Bronchial epithelial cell (primary cell): ENCODE measurements at regions not wholly inside any gene's neighbourhood (a gene's known extent, or its start where the extent isn't known, plus 50 kb on each side); places are given as distances from the start of the nearest gene placed in this dataset.
A peak's percentile ranks its signal among the peaks of the same experiment; 100 is the strongest.

Experiments used
- DNase-seq: peaks from one replicate; pipeline ENCODE4 v3.0.0-alpha.2; 2010; ENCODE audit warnings: low read depth
- FAIRE-seq: peaks from 2 replicates; lab custom pipeline; 2011; peaks lifted over from hg19 to GRCh38; lab: Jason Lieb, UNC
- H3K27me3 ChIP-seq: 2 replicates; pipeline ENCODE4 v1.5.1; 2011; ENCODE audit warnings: low read length; ENCODE audit not compliant: control insufficient read depth, insufficient read depth
- H3K36me3 ChIP-seq: 2 replicates; pipeline ENCODE4 v1.5.1; 2011; ENCODE audit warnings: low read length; ENCODE audit not compliant: control insufficient read depth, insufficient read depth
- H3K4me3 ChIP-seq: 2 replicates; pipeline ENCODE4 v1.5.1; 2011; ENCODE audit warnings: mild to moderate bottlenecking, low read depth, low read length, control low read depth
- TF ChIP-seq, protein P1 (sequence below): IDR thresholded peaks from 2 replicates; pipeline ENCODE4 v1.5.1; 2011; ENCODE audit warnings: mild to moderate bottlenecking, moderate library complexity, low read length, control low read depth, inconsistent platforms; ENCODE audit not compliant: insufficient read depth, severe bottlenecking

DNA sequence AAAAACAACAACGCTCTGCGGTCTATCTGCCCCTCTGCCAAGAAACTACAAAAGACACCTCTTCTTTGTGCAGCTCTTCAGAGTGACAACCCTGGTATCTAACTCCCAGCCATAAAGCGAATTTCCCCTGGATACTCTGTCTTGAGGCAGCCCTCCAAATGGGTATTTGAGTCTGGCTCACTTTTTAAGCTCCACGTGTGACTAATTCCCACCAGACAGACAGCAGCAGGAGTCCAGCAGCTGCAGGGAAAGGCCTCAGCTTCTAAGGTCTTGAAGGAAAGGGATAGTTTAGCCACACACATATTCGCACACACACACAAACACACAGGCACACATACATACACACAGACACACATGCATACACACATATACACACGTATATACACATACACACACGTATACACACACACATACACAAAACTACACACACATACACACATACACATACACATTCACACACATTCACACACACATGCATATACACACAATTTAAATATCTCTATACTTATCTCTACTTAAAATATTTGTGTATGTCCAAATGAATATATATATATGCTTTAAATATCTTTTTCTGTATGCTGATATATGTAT lies 188.8 kb downstream of the TSHZ3 start:
- DNase-seq (no peak), FAIRE-seq (peak; percentile 94)
- Histone ChIP-seq H3K4me3 (no peak overlapping the region), H3K27me3 (no peaks in the 10 kb centered on the region), H3K36me3 (no peaks in the 10 kb centered on the region)
- TF ChIP-seq, protein P1, sequence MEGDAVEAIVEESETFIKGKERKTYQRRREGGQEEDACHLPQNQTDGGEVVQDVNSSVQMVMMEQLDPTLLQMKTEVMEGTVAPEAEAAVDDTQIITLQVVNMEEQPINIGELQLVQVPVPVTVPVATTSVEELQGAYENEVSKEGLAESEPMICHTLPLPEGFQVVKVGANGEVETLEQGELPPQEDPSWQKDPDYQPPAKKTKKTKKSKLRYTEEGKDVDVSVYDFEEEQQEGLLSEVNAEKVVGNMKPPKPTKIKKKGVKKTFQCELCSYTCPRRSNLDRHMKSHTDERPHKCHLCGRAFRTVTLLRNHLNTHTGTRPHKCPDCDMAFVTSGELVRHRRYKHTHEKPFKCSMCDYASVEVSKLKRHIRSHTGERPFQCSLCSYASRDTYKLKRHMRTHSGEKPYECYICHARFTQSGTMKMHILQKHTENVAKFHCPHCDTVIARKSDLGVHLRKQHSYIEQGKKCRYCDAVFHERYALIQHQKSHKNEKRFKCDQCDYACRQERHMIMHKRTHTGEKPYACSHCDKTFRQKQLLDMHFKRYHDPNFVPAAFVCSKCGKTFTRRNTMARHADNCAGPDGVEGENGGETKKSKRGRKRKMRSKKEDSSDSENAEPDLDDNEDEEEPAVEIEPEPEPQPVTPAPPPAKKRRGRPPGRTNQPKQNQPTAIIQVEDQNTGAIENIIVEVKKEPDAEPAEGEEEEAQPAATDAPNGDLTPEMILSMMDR, result no peak

DNA sequence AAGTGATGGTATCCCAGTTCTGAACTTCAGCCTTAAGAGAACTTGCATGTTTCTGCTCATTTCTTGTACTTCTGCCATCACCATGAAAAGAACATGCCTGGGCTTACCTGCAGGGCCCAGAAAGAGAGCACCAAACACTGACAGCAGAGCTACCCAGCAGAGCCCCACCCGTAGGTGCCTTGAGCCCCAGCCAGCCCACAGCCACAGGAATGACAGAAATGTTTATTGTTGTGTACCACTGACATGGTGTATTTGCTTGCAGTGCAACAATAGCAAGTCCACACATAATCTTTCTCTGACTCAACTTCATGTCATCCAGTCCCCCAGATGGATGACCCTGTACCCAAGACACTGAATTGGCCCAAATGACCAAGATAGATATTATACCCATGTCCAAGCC lies 195.2 kb downstream of the TSHZ3 start:
- no peaks in the 10 kb centered on the region for H3K36me3 ChIP-seq
- H3K27me3 ChIP-seq, result no peaks in the 10 kb centered on the region
- FAIRE-seq (peak; percentile 98), DNase-seq (peak; percentile 99)
- TF ChIP-seq, protein P1, result no peak
- no peak overlapping the region for H3K4me3 ChIP-seq

DNA sequence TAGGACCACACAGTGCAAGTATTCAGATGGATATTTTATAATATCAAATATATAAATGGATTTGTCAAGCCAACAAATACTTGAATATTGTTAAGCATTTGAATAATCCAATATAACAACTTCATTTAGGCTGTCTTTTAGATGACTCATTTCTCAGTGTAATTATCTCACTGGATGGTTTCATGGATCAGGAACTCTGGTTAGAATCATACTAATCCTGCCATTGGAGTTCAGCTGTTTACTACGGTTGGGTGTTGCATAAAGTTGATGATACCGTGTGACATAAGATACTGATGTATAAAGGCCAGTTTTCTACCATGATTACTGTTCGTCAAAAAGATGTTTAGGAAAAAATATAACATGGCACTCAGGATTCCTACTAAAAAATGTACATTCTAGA lies 196.3 kb downstream of the TSHZ3 start:
- Histone ChIP-seq H3K27me3 (no peaks in the 10 kb centered on the region), H3K36me3 (no peaks in the 10 kb centered on the region), H3K4me3 (no peak overlapping the region)
- TF ChIP-seq, protein P1, result no peak
- DNase-seq, result peak; percentile 73
- no peak for FAIRE-seq

DNA sequence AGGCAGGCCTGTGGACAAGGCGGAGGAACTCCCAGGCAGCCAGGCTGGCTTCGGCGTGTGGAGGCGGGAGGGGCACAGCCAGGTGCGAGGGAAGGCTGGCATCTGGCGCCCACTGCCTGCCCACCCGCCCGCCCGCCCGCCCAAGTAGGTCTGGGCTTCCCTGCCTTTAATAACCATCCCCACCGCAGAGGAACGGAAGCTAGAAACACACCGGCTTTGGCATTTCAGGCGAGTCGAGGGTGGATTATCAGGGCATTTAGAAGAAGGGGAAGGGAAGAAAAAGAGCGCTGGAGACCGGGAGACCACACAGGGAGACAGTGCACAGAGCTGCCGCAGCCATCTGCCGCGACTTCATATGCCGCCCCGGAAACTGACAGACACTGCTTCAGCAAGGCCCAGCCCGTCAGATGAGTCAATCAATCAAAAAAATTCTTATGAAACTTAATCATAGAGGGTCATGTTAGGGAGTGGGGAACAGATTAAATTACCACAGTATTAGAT lies 199.7 kb downstream of the TSHZ3 start:
- Histone ChIP-seq H3K36me3 (no peaks in the 10 kb centered on the region), H3K4me3 (no peak overlapping the region), H3K27me3 (no peaks in the 10 kb centered on the region)
- TF ChIP-seq, protein P1, result no peak
- no peak for FAIRE-seq
- no peak for DNase-seq

DNA sequence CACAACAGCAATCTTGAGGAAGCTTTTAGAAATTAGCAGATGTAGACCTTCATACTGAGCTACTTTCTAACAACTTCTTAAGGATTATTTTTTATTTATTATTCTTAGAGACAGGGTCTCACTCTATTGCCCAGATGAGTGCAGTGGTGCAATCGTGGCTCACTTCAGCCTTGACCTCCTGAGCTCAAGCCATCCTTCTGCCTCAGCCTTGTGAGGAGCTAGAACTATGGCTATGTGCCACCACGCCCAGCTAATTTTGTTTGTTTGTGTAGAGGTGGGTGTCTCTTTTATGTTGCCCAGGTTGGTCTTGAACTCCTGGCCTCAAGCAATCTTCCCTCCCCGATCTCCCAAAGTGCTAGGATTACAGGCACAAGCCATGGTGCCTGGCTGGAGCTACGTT lies 200.6 kb downstream of the TSHZ3 start:
- Histone ChIP-seq H3K4me3 (no peak overlapping the region), H3K27me3 (no peaks in the 10 kb centered on the region), H3K36me3 (no peaks in the 10 kb centered on the region)
- no peak for FAIRE-seq
- TF ChIP-seq, protein P1, result no peak
- no peak for DNase-seq

DNA sequence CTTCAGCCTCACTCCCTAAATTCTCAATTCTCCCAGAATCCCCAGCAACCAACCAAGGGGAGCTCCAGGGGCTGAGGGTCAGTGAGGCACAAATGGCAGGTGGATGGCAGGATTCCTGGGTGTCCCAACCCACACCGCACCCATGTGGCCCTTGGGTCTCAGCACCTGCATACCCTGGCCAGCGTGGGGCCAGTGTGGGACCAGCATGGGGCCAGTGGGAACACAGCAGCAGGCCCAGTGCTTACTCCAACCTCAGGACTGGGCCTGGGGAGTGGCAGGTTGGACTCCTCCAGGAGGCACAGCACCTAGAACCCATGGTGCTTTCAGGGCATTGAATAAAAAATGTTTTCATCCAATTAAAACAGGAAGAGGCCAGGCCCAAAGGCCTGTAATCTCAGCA lies 202.0 kb downstream of the TSHZ3 start:
- DNase-seq (no peak), FAIRE-seq (no peak)
- TF ChIP-seq, protein P1, result no peak
- H3K36me3 ChIP-seq, result no peaks in the 10 kb centered on the region
- H3K4me3 ChIP-seq, result no peak overlapping the region
- no peaks in the 10 kb centered on the region for H3K27me3 ChIP-seq
